ENCODE measurements at regions not wholly inside any gene's neighbourhood (a gene's known extent, or its start where the extent isn't known, plus 50 kb on each side); places are given as distances from the start of the nearest gene placed in this dataset.

- TF ChIP-seq CTCF (IDR thresholded peaks at IDR 0.05), result no peak
- no peak for TF ChIP-seq POLR2A (IDR thresholded peaks at IDR 0.05)
These were observed 79.3 kb upstream of the SESTD1 start for GRCh38 chr2:179343945-179344279.
